GM18868 (cell line): ENCODE measurements at regions not wholly inside any gene's neighbourhood (a gene's known extent, or its start where the extent isn't known, plus 50 kb on each side); places are given as distances from the start of the nearest gene placed in this dataset.

ENCODE experiments used
- ATAC-seq: cut with Tn5 transposase; IDR thresholded peaks from one replicate; pipeline ENCODE4 v1.9.1; 2021; ENCODE audit warnings: mild to moderate bottlenecking, moderate library complexity; ENCODE audit not compliant: unreplicated experiment

DNA sequence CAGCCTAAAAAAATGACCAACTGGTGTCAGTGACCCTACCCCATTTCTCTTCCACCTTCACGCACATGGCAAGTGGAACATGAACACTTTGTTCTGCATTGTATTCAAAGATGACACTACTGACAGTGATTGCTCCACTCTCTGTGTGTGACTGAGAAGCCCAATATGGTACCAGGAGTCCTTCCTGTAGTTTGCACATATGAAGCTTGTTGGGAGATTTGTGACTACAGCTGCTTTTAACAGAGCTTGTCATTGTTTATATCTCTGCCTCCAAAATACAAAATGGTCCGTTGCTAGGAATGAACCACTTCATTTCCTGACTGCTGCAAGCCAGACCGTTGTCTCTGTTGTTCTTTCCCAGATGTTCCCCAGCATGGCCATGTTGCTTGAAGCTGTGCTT lies 140.3 kb upstream of the TCF21 start:
- ATAC-seq = no peak

DNA sequence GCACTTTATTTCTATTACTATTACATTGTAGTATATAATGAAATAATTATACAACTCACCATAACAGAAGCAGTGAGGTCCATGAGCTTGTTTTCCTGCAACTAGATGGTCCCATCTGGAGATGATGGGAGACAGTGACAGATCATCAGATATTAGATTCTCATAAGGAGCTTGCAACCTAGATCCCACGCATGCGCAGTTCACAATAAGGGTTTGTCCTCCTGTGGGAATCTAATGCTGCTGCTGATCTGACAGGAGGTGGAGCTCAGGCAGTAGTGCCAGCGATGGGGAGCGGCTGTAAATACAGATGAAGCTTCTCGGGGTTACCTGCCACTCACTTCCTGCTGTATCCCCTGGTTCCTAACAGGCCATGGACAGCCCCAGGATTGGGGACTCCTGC lies 139.5 kb upstream of the TCF21 start:
- ATAC-seq = no peak

DNA sequence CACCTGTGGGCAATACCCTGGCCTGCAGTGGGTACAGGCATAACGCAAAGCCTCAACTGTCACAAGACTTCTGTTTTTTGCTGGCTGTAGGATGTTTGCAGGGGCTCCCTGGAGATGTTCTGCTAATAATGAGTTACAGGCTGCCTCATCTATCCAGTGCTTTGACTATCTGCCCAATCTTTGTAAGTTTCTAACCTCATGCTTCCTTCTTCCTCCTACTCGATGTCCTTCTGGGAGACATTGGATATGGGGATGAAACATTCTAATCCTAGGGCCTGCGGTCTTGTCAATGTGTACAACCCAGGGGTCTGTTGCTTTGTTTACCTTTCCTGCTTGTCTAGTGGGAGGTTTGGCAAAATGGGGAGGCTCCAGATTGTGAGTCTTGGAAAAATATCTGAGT lies 136.8 kb upstream of the TCF21 start:
- ATAC-seq = no peak

DNA sequence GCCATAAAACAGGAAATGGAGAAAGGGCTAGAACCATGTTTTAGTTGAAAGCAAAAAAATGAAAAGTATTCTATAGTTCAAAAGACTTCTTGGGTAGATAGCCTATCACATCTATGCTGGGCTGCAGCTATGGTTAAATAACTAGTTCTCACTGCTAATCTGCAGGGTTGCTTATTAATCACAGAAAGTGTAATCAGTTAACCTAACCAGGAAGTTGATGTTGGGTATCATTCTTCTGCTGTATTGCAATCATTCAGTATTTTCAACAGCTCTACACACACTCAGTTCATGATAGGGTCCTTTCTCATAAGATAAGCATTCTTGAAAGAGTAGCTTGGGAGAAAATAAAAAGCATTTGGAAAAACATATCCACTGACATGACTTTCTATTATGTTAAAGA lies 135.2 kb upstream of the TCF21 start:
- ATAC-seq = no peak

DNA sequence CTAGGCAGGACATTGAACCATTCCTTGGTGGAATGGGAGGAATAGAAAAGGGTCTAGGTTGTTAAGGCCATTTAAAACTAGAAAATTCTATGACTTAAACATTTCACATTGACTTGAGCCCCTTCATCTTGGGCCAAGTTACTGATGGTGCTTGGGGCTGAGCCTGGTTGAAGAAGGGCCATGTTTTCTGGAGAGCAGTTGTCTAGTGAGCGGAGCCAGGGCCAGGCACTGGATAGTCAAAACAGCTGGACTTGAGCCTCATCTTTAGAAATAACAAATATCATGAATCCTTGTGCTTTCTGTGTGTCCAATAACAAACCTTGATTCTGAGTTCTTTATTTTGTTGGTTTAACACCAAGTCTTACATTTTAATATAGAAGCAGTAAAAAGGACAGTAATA lies 134.6 kb upstream of the TCF21 start:
- no peak for ATAC-seq

DNA sequence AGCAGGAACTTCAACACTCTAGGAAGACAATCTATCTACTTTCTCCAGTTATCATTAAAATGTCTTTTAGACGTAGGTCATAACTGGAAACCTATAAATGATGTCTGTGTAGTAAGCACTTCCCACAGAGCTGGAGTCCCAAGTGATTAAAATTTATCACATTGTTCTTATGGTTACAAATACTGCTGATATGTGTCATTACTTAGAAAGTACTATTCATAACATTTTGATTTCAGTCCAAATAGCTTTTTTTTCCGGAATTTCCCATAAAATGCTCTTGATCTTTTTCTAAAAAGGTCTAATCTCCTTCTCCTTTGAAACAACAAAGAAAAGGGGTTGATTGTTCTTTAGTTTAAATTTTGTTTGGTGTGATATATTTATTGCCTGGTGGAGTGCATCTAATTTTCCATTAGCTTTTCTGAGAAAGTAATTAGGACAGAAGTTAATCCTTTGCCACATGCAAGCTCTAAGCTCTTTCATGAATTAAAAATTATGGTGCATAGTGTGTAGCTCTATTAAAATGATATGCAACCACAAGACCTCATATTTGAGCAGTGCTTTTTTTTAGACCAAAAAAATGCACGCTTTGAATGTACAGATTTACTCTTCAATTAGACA lies 132.7 kb upstream of the TCF21 start:
- no peak for ATAC-seq

DNA sequence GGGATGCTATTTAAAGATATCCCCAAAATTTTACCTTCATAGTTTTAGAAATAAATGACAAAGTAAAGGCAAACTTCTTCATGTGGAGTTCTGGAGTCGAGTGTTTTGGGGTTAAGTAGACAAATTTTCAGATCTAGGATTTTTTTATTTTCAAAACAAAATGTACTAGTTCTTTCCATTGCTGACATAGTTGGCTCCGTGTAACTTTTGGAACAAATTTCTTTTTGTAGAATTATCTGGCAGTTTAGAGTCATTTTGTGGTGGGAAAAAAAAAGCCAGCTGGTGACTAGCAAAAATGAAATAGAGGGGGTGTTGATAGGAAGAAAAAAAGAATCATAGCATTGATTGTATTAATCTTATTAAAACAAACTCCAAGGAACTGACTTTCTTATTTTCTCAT lies 131.6 kb upstream of the TCF21 start:
- no peak for ATAC-seq

DNA sequence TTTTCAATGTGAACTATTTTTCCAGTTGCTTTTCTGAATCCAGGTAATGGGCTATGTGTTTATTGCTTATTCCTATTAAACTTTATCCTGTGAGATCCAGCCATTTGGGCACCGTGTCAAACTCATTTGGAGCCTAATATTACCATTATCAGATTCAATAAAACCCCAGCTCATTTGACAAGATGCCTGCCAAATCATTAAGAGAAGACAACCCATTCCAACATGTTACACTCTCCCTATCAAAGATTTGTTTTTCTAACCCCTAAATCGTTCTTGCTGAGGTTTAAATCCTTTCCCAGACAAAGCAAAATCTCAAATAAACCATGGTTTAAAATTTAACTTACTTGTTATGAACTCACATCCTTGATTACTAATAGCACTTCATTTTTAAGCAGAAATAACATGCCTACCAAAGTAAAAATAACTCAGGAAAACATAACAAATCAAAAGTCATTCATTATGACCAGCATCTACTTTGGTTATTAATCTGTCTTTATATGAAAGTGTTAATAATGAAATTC lies 130.0 kb upstream of the TCF21 start:
- no peak for ATAC-seq

DNA sequence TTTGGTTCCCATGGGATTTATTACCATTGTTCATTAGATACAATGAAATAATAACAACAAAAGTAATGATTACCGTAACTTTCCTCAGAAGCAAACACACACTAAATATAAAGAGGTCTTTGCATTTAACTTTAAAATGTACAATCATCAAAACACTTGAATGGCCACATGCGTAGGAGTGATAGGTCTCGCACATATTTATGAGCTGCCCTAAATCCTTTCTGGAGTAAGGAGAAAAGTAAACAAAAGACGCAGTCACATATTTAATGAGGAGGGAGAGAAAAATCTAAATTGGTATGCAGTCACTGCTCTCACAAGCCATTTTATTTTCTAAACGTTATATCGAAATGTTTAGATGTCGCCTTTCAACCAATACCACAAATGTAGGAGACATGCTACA lies 129.4 kb upstream of the TCF21 start:
- ATAC-seq = no peak

DNA sequence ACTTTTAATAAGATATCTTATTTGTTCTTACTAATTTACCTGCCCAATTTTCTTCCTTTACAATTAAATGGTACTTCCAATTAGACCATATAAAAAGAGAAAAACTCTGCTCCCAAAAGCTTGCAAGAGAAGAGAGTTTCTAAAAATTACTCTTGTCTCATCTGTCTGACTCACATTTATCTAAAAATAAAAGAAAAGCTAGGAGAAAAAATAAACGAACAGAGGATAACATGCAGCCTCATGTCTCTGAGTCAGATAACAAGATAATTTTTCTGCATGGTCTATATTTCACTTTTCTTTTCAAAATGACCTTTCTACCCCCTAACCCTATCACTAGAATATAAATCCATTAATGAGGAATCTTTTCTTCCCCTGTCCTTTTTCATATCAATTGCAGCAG lies 127.2 kb upstream of the TCF21 start:
- ATAC-seq = no peak

DNA sequence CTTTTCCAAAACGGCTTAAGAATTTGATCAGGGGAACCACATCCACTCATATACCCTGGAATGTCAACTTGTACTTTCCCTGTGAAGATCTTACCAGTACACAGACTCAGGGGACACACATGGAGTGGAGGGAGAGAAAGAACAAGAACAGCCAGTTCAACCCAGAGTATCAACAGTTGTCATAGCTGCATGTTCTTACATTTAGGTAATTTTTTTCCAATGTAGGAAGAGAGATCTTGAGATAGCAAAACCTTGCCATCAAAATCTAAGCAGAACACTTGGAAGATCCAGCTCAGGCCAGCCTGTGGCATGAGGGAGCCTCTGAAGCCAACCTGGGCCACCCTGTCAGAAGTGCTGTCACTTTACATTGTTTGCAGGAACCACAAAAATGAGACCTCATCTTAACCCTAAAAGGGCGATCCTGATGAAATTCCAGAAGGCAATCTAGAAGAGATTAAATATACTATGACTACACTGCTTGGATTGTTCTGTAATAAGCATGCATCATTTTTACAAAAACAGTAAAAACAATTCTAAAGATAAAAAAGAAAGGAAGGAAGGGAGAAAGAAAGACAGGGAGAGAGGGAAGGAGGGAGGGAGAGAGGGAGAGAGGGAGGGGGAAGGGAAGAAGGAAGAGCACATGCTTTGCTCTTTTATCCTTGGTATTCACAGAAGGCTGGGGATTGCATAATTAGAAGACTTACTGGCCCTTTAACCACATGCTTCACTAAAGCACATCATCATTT lies 124.7 kb upstream of the TCF21 start:
- ATAC-seq = no peak

DNA sequence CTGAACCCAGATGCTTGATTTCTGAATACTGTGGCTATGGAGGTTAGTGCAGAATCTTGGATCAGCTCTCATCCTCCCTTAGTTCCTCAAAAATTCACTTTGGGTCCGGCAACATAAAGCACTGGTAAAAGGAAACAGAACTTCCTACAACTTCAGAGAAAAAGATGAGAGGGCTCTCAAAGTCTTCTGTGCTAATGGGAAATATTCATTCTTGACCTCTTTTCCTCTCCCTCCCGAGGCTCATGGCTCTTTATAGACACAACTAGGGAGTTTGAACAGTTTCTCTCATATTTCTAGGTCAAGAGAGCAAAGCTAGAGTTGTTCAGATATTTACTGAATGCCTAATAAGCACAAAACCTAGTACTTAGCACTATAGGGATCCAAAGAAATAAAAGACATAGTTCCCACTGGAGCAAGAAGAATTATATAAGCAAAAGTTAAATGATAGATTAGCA lies 124.1 kb upstream of the TCF21 start:
- no peak for ATAC-seq

DNA sequence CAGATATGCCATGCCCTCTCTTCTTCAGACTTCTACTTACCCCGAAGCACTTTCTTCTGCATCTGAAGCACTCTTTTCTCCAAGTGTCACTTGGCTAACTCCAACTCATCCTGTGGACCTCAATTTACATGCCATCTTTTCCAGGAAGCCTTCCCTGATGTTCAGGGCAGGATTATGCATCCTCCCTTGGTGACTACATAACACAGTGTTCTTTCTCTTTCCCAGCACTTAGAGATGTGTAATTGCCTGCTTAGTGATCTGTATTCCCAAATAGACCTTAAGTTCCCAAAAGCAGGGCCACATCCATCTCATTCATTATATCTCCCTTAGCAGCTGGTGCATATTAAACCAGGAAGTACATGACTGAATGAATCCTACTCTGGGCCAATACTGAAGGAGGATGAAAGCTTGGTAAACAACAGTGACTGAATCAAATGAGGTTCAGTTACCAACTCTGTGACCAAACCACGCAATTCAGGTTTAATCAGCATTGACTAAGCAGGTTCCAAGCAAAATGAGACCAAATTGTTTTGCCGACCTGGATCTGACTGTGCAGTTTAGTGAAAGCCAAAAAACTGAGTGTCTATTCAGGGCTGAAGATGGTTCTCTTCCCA lies 121.4 kb upstream of the TCF21 start:
- no peak for ATAC-seq

DNA sequence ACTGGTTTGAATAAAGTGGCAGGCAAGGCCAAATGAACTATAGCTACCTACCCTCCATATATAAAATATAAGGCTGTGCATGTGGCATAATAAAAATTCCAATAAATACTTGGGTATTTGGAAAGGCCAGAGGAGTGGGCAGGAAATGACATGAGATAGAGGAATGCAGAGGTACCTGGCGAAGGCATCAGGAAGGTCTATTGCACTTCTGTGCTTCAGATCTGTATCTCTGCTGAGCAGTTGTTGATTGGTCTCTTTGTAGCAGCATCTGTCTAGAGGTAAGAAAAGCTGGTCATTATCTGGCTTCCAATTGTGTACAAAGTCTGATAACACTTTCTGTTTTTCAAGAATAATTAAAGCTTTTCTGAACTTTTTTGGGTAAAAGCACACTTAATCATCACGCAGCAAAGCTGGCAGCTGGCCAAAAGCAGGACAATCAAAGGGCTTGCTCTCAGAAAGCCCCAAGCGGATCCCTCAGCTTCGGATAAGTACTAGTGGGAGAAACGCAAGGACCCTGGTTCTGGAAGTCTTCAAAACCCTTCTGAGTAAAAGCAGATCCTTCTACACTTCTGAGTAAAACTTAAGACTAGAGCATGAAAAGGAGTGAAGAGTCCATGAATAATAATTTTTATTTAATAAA lies 120.1 kb upstream of the TCF21 start:
- no peak for ATAC-seq

DNA sequence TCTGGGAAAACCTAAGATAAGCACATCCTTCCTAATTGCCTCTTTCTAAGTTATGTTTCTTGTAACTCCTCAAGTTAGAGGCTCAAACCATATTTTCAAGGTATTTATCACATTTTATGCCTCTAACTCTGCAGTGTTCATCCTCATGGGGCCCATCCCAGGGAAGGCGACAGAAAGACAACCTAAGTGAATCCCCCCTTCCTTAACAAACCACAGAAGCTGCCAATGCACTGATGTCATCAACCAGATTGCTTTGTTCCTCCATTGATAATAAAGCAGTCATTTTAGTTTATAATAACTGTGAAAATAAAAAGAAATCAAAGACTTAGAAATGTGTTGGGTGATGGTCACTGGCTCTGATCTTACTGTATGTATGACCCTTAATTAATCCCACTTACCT lies 119.5 kb upstream of the TCF21 start:
- no peak for ATAC-seq

DNA sequence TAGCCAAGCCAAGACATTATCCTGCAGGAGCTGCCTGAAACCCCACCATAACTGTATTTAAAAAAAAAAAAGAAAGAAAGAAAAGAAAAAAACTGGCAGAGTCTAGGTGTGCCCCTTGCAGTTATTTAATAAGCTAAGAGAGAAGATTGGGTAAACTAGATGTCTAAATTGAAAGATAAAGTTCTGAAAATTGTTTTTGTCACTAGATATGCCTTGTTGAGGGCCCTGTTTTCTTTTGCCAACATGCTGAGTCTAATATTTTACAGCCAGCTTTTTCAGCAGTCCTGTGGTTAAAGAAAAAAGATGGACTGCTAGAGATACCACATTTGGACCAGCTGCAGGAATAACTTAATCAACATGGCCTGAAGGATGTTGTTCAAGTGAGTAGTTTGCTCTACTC lies 116.3 kb upstream of the TCF21 start:
- ATAC-seq = no peak

DNA sequence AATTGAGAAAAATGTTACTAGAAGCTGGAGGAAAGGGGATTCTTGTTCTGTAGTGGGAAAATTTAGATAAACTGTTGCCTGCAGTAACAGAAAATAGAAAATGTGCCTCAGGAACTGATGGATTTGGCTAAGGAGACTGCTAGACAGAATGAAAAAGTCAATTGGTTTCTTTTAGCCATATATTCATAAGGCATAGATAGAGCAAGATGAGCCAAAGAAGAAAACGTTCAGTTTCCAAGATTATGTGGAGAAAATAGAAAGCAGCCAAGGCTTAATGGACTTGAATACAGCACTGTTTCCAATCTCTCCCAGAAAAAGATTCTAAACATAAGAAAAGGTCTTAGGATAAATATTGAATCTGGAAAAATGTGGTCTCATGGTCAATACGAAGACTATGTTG lies 115.1 kb upstream of the TCF21 start:
- ATAC-seq = no peak

DNA sequence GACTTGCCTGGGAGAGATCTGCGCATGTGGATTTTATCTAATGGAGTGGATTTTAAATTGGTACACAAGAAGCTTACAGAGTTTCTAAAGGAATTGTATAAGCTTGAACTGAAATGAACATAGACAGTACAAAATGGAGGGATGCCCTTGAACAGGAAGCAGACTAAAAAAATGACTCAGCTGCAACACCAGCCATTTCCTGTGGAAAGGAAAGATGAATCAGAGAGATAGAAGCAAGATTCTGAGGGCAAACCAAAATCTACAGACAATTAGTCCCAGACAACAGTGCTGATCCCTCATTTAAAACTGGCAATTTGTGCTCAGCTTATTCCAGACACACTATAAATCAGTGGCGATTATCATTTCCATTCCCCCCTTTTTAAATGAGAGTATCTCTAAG lies 114.6 kb upstream of the TCF21 start:
- no peak for ATAC-seq

DNA sequence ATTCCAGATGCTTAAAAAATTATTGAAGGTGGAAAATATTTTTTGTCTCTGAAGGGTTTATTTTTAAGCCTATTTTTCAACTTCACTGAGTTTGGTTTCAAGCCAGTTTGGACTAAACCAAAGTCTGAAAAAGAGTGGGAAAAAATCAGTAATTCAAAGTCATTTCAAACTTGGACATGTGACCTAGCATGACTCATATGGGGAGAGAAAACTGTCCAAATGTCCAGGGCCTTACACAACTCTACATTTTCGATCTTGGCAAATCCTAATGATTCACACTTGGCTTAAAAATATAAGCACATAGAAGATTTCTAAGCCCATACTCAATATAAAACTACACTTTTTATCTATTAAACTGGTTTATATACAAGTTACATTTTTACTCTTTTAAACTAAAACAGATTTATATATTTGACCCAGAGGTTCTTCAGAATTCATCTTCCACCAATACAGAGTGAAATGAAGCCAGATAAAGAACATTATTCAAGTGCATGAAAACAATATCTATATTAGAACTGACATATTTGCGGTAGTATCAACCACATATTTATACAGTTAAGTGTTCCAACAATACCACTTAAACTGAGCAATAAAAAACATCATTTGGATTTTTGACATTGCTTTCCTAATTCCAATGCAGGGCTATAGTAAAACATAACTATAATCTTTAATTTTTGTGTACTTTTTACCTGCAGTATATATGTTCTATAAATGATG lies 110.3 kb upstream of the TCF21 start:
- no peak for ATAC-seq

DNA sequence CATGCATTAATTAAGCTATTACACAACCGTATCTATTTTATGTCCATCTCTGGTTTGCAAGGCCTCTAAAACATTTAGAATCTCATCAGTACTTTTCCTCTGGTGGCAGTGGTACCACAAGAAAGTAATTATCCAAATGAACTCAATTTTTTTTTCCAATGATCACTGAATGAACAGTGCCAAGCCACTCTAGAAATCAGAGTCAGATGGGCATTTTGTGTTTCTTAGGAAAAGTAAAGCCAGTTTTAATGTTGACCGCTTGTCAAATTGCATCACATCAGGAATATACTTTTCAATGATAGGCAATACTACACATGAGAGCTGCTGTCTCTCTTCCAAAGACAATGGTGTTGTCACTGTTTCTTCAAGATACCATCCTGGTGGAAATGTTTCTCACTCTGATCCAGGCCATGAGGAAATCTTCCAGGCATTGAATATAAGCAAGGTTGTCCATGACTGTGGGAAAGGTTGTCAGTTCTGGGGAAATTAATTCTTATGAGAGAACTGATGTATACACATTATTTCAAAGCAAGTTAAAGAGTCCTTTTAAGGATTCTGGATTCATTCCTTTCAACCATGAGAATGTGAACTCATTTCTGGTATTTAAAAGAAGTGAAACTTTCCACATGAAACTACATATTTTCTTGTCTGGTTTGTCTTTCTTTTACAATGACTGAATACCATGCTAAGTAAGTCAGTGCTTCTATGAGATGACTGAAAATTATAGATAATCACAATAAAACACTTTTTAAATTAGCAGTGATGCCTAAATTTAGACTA lies 108.8 kb upstream of the TCF21 start:
- no peak for ATAC-seq
